ENCODE measurements at regions not wholly inside any gene's neighbourhood (a gene's known extent, or its start where the extent isn't known, plus 50 kb on each side); places are given as distances from the start of the nearest gene placed in this dataset.
A peak's percentile ranks its signal among the peaks of the same experiment; 100 is the strongest.

GRCh38 chr16:17632667-17633066 is 161.9 kb upstream of the XYLT1 start:
- DNase-seq = no peak

GRCh38 chr16:17629936-17630335 is 159.2 kb upstream of the XYLT1 start:
- DNase-seq = no peak

- no peak for DNase-seq
Measured at GRCh38 chr16:17628983-17629382, 158.2 kb upstream of the XYLT1 start.

GRCh38 chr16:17622366-17622765 is 151.6 kb upstream of the XYLT1 start:
- no peak for DNase-seq

GRCh38 chr16:17619261-17619660 is 148.5 kb upstream of the XYLT1 start:
- no peak for DNase-seq

- DNase-seq = no peak
Measured at GRCh38 chr16:17617021-17617552, 146.3 kb upstream of the XYLT1 start.

GRCh38 chr16:17612336-17612735 is 141.6 kb upstream of the XYLT1 start:
- no peak for DNase-seq

- DNase-seq = no peak
Measured at GRCh38 chr16:17607609-17608008, 136.8 kb upstream of the XYLT1 start.

- DNase-seq = peak in 1 of 2 experiments; percentile 10
Measured at GRCh38 chr16:17607075-17607509, 136.3 kb upstream of the XYLT1 start.

- no peak for DNase-seq
Measured at GRCh38 chr16:17606460-17606859, 135.7 kb upstream of the XYLT1 start.

GRCh38 chr16:17605784-17606183 is 135.0 kb upstream of the XYLT1 start:
- DNase-seq = no peak

GRCh38 chr16:17603626-17604025 is 132.9 kb upstream of the XYLT1 start:
- no peak for DNase-seq

GRCh38 chr16:17602678-17603077 is 131.9 kb upstream of the XYLT1 start:
- DNase-seq = peak; percentile 78 to 83

- DNase-seq = no peak
Measured at GRCh38 chr16:17598968-17599367, 128.2 kb upstream of the XYLT1 start.

GRCh38 chr16:17591655-17592405 is 121.1 kb upstream of the XYLT1 start:
- DNase-seq = no peak

- no peak for DNase-seq
Measured at GRCh38 chr16:17590711-17591654, 120.2 kb upstream of the XYLT1 start.

- no peak for DNase-seq
Measured at GRCh38 chr16:17589898-17590297, 119.1 kb upstream of the XYLT1 start.

GRCh38 chr16:17585449-17586074 is 114.8 kb upstream of the XYLT1 start:
- no peak for DNase-seq

- peak; percentile 42 to 62 for DNase-seq
Measured at GRCh38 chr16:17578981-17579874, 108.5 kb upstream of the XYLT1 start.

GRCh38 chr16:17574256-17574655 is 103.5 kb upstream of the XYLT1 start:
- no peak for DNase-seq

- DNase-seq = no peak
Measured at GRCh38 chr16:17572145-17572544, 101.4 kb upstream of the XYLT1 start.

- DNase-seq = no peak
Measured at GRCh38 chr16:17571499-17572093, 100.8 kb upstream of the XYLT1 start.
